HepG2 (cell line): ENCODE measurements at regions not wholly inside any gene's neighbourhood (a gene's known extent, or its start where the extent isn't known, plus 50 kb on each side); places are given as distances from the start of the nearest gene placed in this dataset.

Source experiments
- ATAC-seq: fragments of 200-7000 bp; cut with Tn5 transposase; 3 replicates; pipeline ENCODE4 v1.9.1; 2020; ENCODE audit warnings: mild to moderate bottlenecking, moderate library complexity
- BruUV-seq: library from RNA; stranded (reverse); fragments of 400-500 nt; replicated peaks from 2 replicates; lab custom pipeline; 2021; lab: Mats Ljungman, UMichigan
- CTCF ChIA-PET: fragments of 300-600 bp; formaldehyde crosslinking; extraction: SDS; loops from one replicate; lab custom pipeline; 2021; ENCODE audit warnings: low total read pairs, inconsistent platforms, low intra/inter-chr PET ratio; lab: Yijun Ruan, JAX
- POLR2A ChIA-PET: fragments of 350-600 bp; sonication (Branson Sonifier 250); formaldehyde crosslinking; loops from one replicate; lab custom pipeline; 2020; ENCODE audit warnings: antibody characterized with exemption, inconsistent platforms; lab: Yijun Ruan, JAX
- DNase-seq: peaks from one replicate; pipeline ENCODE4 v3.0.0-alpha.2; 2015; ENCODE audit warnings: low spot score
- FAIRE-seq: peaks from 3 replicates; lab custom pipeline; 2011; peaks lifted over from hg19 to GRCh38; lab: Jason Lieb, UNC
- H2AFZ ChIP-seq: one replicate; pipeline ENCODE4 v1.6.1; 2011; ENCODE audit warnings: low read length, inconsistent platforms
- H3K27ac ChIP-seq: fragments of 300-600 bp; 3 replicates; pipeline ENCODE4 v1.8.0; 2011; ENCODE audit warnings: mixed run types, mild to moderate bottlenecking, mixed read lengths, low read length, inconsistent platforms; ENCODE audit not compliant: insufficient read depth; ENCODE audit errors: extremely low read length
- H3K27me3 ChIP-seq, 2 experiments: fragments of 200-600 bp in 1 of 2; 2 replicates in 1 of 2; 3 replicates in 1 of 2; pipeline versions ENCODE4 v1.6.0 to v1.8.0; 2011; ENCODE audit warnings: low read length in 2 of 2, mild to moderate bottlenecking in 2 of 2, moderate library complexity in 2 of 2, inconsistent platforms in 1 of 2; ENCODE audit not compliant: insufficient read depth in 2 of 2, control insufficient read depth in 1 of 2
- H3K36me3 ChIP-seq, 2 experiments: fragments of 200-600 bp in 1 of 2; replicated peaks in 1 of 2; 2 replicates in 1 of 2; 3 replicates in 1 of 2; pipeline versions ENCODE4 v1.5.1 to v1.8.0; 2011; ENCODE audit warnings: low read length in 2 of 2, inconsistent platforms in 1 of 2; ENCODE audit not compliant: insufficient read depth in 2 of 2, control insufficient read depth in 1 of 2
- H3K4me1 ChIP-seq: 2 replicates; pipeline ENCODE4 v1.5.1; 2012; ENCODE audit warnings: low read length, inconsistent platforms; ENCODE audit not compliant: insufficient read depth
- H3K4me2 ChIP-seq: 2 replicates; pipeline ENCODE4 v1.6.0; 2011; ENCODE audit warnings: low read depth, low read length, inconsistent platforms
- H3K4me3 ChIP-seq, 3 experiments: fragments of 200-600 bp in 1 of 3; sonication (generic), shearing (Covaris generic) in 1 of 3; replicated peaks in 1 of 3; 2 replicates each; pipeline ENCODE4 v1.5.1; 2011 to 2016; ENCODE audit warnings: low read length in 3 of 3, inconsistent platforms in 2 of 3, low read depth in 2 of 3, mild to moderate bottlenecking in 2 of 3, control low read depth in 1 of 3, mixed read lengths in 1 of 3; ENCODE audit not compliant: insufficient read depth in 1 of 3
- H3K79me2 ChIP-seq: one replicate; pipeline ENCODE4 v1.6.1; 2011; ENCODE audit warnings: low read length, inconsistent platforms; ENCODE audit not compliant: insufficient read depth
- H3K9ac ChIP-seq: 2 replicates; pipeline ENCODE4 v1.6.0; 2011; ENCODE audit warnings: mild to moderate bottlenecking, low read depth, low read length, inconsistent platforms; ENCODE audit not compliant: insufficient read depth
- H3K9me3 ChIP-seq: 2 replicates; pipeline ENCODE4 v1.5.1; 2012; ENCODE audit warnings: mild to moderate bottlenecking, low read length
- H4K20me1 ChIP-seq: 2 replicates; pipeline ENCODE4 v1.6.0; 2011; ENCODE audit warnings: inconsistent platforms, mild to moderate bottlenecking, low read length, moderate library complexity; ENCODE audit not compliant: insufficient read depth
- ASH2L ChIP-seq: fragments of 300-600, 200-600 bp; sonication (generic); IDR thresholded peaks from 2 replicates; pipeline ENCODE4 v1.7.0; 2017; ENCODE audit warnings: low read depth, mild to moderate bottlenecking, moderate library complexity, mixed read lengths, low read length; ENCODE audit not compliant: insufficient read length
- ATF5 ChIP-seq: sonication (generic); formaldehyde crosslinking; IDR thresholded peaks from 2 replicates; pipeline ENCODE4 v1.4.0; 2020; ENCODE audit warnings: mild to moderate bottlenecking, low read depth, missing genetic modification reagents
- CHCHD3 ChIP-seq: sonication (generic); formaldehyde crosslinking; IDR thresholded peaks from 2 replicates; pipeline ENCODE4 v1.8.0; 2022; ENCODE audit warnings: mild to moderate bottlenecking, missing genetic modification reagents, moderate library complexity
- HNRNPLL ChIP-seq: fragments of 200-400 bp; formaldehyde crosslinking; IDR thresholded peaks from 2 replicates; pipeline ENCODE4 v1.6.1; 2017; ENCODE audit warnings: mild to moderate bottlenecking, low read depth, low read length; ENCODE audit not compliant: poor library complexity, severe bottlenecking
- HOXA7 ChIP-seq: sonication (generic); formaldehyde crosslinking; IDR thresholded peaks from 2 replicates; pipeline ENCODE4 v1.8.1; 2022; ENCODE audit warnings: mild to moderate bottlenecking, missing genetic modification reagents, moderate library complexity
- MTF2 ChIP-seq: sonication (generic); formaldehyde crosslinking; IDR thresholded peaks from 2 replicates; pipeline ENCODE4 v1.5.0; 2020; ENCODE audit warnings: missing genetic modification reagents, borderline replicate concordance
- SCMH1 ChIP-seq: sonication (generic); formaldehyde crosslinking; IDR thresholded peaks from 2 replicates; pipeline ENCODE4 v1.9.0; 2021; ENCODE audit warnings: missing genetic modification reagents, mild to moderate bottlenecking, borderline replicate concordance
- SMARCE1 ChIP-seq: fragments of 450-650 bp; IDR thresholded peaks from 2 replicates; pipeline ENCODE4 v1.6.1; 2017; ENCODE audit warnings: borderline replicate concordance
- SRSF4 ChIP-seq: fragments of 200-400 bp; formaldehyde crosslinking; IDR thresholded peaks from one replicate; pipeline ENCODE4 v1.6.1; 2018; ENCODE audit warnings: mild to moderate bottlenecking, low read depth, low read length, moderate library complexity; ENCODE audit not compliant: poor library complexity, severe bottlenecking
- THYN1 ChIP-seq: sonication (generic); formaldehyde crosslinking; IDR thresholded peaks from 2 replicates; pipeline ENCODE4 v1.8.1; 2023; ENCODE audit warnings: low read depth, mild to moderate bottlenecking, moderate library complexity, missing genetic modification reagents, borderline replicate concordance
- TOPORS ChIP-seq: sonication (generic); formaldehyde crosslinking; IDR thresholded peaks from 2 replicates; pipeline ENCODE4 v1.8.0; 2023; ENCODE audit warnings: mild to moderate bottlenecking, missing genetic modification reagents
- TP53 ChIP-seq: sonication (generic); formaldehyde crosslinking; conservative IDR thresholded peaks from 2 replicates; pipeline ENCODE4 v1.4.0; 2020; ENCODE audit warnings: missing genetic modification reagents
- YEATS4 ChIP-seq: sonication (generic); formaldehyde crosslinking; IDR thresholded peaks from 2 replicates; pipeline ENCODE4 v1.4.0; 2020; ENCODE audit warnings: missing genetic modification reagents, borderline replicate concordance
- ZNF160 ChIP-seq: sonication (generic); formaldehyde crosslinking; IDR thresholded peaks from 2 replicates; pipeline ENCODE4 v1.8.0; 2022; ENCODE audit warnings: mild to moderate bottlenecking, inconsistent platforms, missing genetic modification reagents
- ZNF180 ChIP-seq: sonication (generic); formaldehyde crosslinking; IDR thresholded peaks from 2 replicates; pipeline ENCODE4 v1.4.0; 2020; ENCODE audit warnings: low read depth, missing genetic modification reagents, borderline replicate concordance
- ZNF260 ChIP-seq: sonication (generic); formaldehyde crosslinking; IDR thresholded peaks from 2 replicates; pipeline ENCODE4 v1.4.0; 2020; ENCODE audit warnings: missing genetic modification reagents, low read depth, mild to moderate bottlenecking, borderline replicate concordance
- ZNF460 ChIP-seq: sonication (generic); formaldehyde crosslinking; IDR thresholded peaks from 2 replicates; pipeline ENCODE4 v1.5.1; 2020; ENCODE audit warnings: missing genetic modification reagents, mild to moderate bottlenecking, borderline replicate concordance
- ZNF563 ChIP-seq: sonication (generic); formaldehyde crosslinking; IDR thresholded peaks from 2 replicates; pipeline ENCODE4 v1.8.0; 2022; ENCODE audit warnings: mild to moderate bottlenecking, moderate library complexity, missing genetic modification reagents
- ZNF761 ChIP-seq: sonication (generic); formaldehyde crosslinking; conservative IDR thresholded peaks from 2 replicates; pipeline ENCODE4 v1.4.0; 2020; ENCODE audit warnings: mild to moderate bottlenecking, missing genetic modification reagents
- ZNF782 ChIP-seq: sonication (generic); formaldehyde crosslinking; IDR thresholded peaks from 2 replicates; pipeline ENCODE4 v1.4.0; 2020; ENCODE audit warnings: missing genetic modification reagents, mild to moderate bottlenecking, borderline replicate concordance
- WGBS: methylation state at CpG from one replicate; pipeline ENCODE4 v1.1.6; 2017; ENCODE audit warnings: low lambda C conversion rate; 5-methylcytosine and 5-hydroxymethylcytosine counted together
- in situ Hi-C: cut with HindIII; loops from 2 replicates; pipeline ENCODE4 v1.10.0; 2017; ENCODE audit warnings: low pct_unique_long_range_greater_than_20kb; ENCODE audit not compliant: extremely low pct_ligation_motif_present
- intact Hi-C: fragments of 100-400 bp; cut with micrococcal nuclease; formaldehyde crosslinking; loops from one replicate; pipeline ENCODE4 v1.10.0; 2022; ENCODE audit not compliant: unreplicated experiment
- TF ChIP-seq, protein P1 (sequence below): sonication (generic); formaldehyde crosslinking; IDR thresholded peaks from 2 replicates; pipeline ENCODE4 v1.8.1; 2023; ENCODE audit warnings: missing genetic modification reagents, inconsistent platforms, borderline replicate concordance

DNA sequence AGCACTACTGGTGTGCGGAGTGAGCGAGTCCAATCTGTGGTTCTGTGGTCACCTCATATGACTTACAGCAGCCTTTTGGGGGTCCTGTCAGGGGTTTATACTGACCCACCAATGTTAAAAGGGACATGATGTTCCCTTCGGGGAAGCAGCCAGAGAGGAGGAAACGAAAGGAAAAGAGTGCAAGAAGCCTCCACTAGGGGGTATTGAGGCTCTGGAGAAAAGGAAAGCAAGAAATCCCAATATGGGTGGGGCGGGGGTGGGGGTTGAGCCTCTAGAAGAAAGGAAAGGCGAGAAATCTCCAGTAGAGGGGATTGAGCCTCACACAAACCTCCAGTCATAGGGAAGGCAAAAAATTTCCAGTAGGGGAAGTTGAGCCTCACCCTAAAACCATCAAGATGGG is 249.3 kb upstream of the ECI2 start:
- no peak overlapping the region for H2AFZ ChIP-seq

DNA sequence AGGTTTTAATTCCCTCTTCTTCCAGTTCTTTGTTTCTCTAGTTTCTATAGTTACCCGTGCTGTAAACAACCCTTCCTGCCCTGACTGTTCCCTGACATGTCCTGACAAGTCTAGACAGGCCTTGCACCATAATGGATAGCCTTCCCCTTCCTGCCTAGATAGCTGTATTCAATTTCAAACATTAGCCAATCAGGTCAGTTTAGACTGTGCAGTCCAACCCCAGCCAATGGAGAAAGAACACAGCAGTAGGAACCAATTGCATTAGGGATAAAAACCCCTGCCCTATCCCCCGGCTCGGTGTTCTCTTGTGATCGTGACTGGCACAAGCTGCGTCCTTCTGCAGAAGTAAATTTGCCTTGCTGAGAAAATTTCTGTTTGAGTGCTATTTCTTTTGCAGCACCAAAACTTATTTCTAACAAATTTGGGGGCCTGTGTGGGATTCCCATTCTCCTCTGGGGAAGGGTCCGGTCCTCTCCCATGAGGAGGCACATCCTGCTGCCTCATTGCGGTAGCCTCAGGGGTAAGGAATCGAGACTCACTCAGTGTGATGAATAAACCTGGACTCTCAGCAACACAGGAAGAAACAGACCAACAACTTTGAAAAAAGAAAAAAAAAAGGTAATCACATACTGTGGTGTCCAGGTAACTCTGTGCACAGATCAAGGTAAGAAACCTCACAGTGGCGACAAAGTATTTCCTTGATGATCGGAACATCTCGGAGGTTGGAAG is 248.7 kb upstream of the ECI2 start:
- no TSS peak for BruUV-seq
- no peaks in the 10 kb centered on the region for H3K79me2 ChIP-seq
- intact Hi-C loops = no loop called here
- H2AFZ ChIP-seq = no peak overlapping the region
- ATAC-seq (no peak), DNase-seq (no peak), FAIRE-seq (no peak)
- H3K4me1 ChIP-seq = no peaks in the 10 kb centered on the region
- WGBS = 35% methylated on average over 11 of the region's 11 CpGs
- no peak overlapping the region for H3K4me2 ChIP-seq
- H3K36me3 ChIP-seq = no peaks in the 10 kb centered on the region
- peaks cover 0 to 21% of the 10 kb centered on the region in 2 experiments; a peak in 4 of 5 replicates for H3K27me3 ChIP-seq
- H3K4me3 ChIP-seq = no peak overlapping the region
- in situ Hi-C loops = no loop called here
- no peak overlapping the region for H3K9ac ChIP-seq
- CTCF ChIA-PET = no interaction called here
- POLR2A ChIA-PET = no interaction called here
- H3K27ac ChIP-seq = no peak overlapping the region
- H3K9me3 ChIP-seq = peaks cover 29% of the 10 kb centered on the region
- H4K20me1 ChIP-seq = no peaks in the 10 kb centered on the region
- TF ChIP-seq ATF5 (CRISPR knock-in tag) = no peak
- no peak for TF ChIP-seq HNRNPLL
- no peak for TF ChIP-seq ZNF761 (CRISPR knock-in tag)
- TF ChIP-seq SCMH1 (CRISPR knock-in tag) = no peak
- TF ChIP-seq TP53 (CRISPR knock-in tag) = peak; percentile 87
- no peak for TF ChIP-seq THYN1 (CRISPR knock-in tag)
- TF ChIP-seq ZNF180 (CRISPR knock-in tag) = no peak
- TF ChIP-seq ZNF260 (CRISPR knock-in tag) = no peak
- no peak for TF ChIP-seq YEATS4 (CRISPR knock-in tag)
- TF ChIP-seq ZNF160 (CRISPR knock-in tag) = no peak
- no peak for TF ChIP-seq HOXA7 (CRISPR knock-in tag)

More for the DNA sequence above, 249.3 kb upstream of the ECI2 start:
- Histone ChIP-seq H4K20me1 (no peaks in the 10 kb centered on the region), H3K4me2 (no peak overlapping the region), H3K79me2 (no peaks in the 10 kb centered on the region), H3K4me1 (no peaks in the 10 kb centered on the region), H3K9ac (no peak overlapping the region), H3K27ac (no peak overlapping the region), H3K27me3 (peaks cover 0 to 18% of the 10 kb centered on the region in 2 experiments; a peak in 4 of 5 replicates), H3K4me3 (no peak overlapping the region), H3K36me3 (no peaks in the 10 kb centered on the region), H3K9me3 (peaks cover 29% of the 10 kb centered on the region)
- CTCF ChIA-PET = no interaction called here
- WGBS = 31% methylated on average over 6 of the region's 6 CpGs
- no TSS peak for BruUV-seq
- POLR2A ChIA-PET = no interaction called here
- ATAC-seq (no peak), FAIRE-seq (no peak), DNase-seq (no peak)
- in situ Hi-C loops (no loop called here), intact Hi-C loops (no loop called here)
- TF ChIP-seq ZNF782 (CRISPR knock-in tag) (no peak), ASH2L (no peak), SRSF4 (no peak), CHCHD3 (CRISPR knock-in tag) (no peak), ZNF563 (CRISPR knock-in tag) (no peak), TOPORS (CRISPR knock-in tag) (no peak), ZNF460 (CRISPR knock-in tag) (no peak), SMARCE1 (no peak), MTF2 (no peak)
- TF ChIP-seq, protein P1, sequence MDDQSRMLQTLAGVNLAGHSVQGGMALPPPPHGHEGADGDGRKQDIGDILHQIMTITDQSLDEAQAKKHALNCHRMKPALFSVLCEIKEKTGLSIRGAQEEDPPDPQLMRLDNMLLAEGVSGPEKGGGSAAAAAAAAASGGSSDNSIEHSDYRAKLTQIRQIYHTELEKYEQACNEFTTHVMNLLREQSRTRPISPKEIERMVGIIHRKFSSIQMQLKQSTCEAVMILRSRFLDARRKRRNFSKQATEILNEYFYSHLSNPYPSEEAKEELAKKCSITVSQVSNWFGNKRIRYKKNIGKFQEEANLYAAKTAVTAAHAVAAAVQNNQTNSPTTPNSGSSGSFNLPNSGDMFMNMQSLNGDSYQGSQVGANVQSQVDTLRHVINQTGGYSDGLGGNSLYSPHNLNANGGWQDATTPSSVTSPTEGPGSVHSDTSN (CRISPR knock-in tag) = no peak
